Fibroblast of lung (primary cell): ENCODE measurements at regions not wholly inside any gene's neighbourhood (a gene's known extent, or its start where the extent isn't known, plus 50 kb on each side); places are given as distances from the start of the nearest gene placed in this dataset.

Source experiments
- DNase-seq, 2 donors: peaks; one replicate each; pipeline versions ENCODE4 v3.0.0 to v3.0.0-alpha.2; 2010; ENCODE audit warnings: low read depth in 2 of 2
- H2AFZ ChIP-seq: 2 replicates; pipeline ENCODE4 v1.5.1; 2012; ENCODE audit warnings: low read length, control low read depth, inconsistent platforms
- H3K27ac ChIP-seq: 2 replicates; pipeline ENCODE4 v1.5.1; 2011; ENCODE audit warnings: low read length, control low read depth; ENCODE audit not compliant: insufficient read depth
- H3K27me3 ChIP-seq: 2 replicates; pipeline ENCODE4 v1.5.1; 2011; ENCODE audit warnings: mild to moderate bottlenecking, low read length; ENCODE audit not compliant: control insufficient read depth, insufficient read depth
- H3K36me3 ChIP-seq: 2 replicates; pipeline ENCODE4 v1.5.1; 2011; ENCODE audit warnings: low read length; ENCODE audit not compliant: control insufficient read depth, insufficient read depth
- H3K4me1 ChIP-seq: 2 replicates; pipeline ENCODE4 v1.5.1; 2011; ENCODE audit warnings: low read length; ENCODE audit not compliant: control insufficient read depth, insufficient read depth; ENCODE audit errors: extremely low read depth
- H3K4me2 ChIP-seq: 2 replicates; pipeline ENCODE4 v1.5.1; 2011; ENCODE audit warnings: low read length, control low read depth; ENCODE audit not compliant: insufficient read depth; ENCODE audit errors: extremely low read depth
- H3K4me3 ChIP-seq, 4 experiments: fragments of 200-600 bp in 1 of 4; sonication (generic) in 1 of 4; replicated peaks in 1 of 4; 2 replicates each; pipeline ENCODE4 v1.5.1; 2011 to 2016; ENCODE audit warnings: low read length in 4 of 4, low read depth in 3 of 4, mild to moderate bottlenecking in 3 of 4, control low read depth in 2 of 4, inconsistent platforms in 1 of 4, mixed read lengths in 1 of 4; ENCODE audit not compliant: insufficient read depth in 1 of 4; ENCODE audit errors: control extremely low read depth in 1 of 4
- H3K79me2 ChIP-seq: 2 replicates; pipeline ENCODE4 v1.5.1; 2012; ENCODE audit warnings: mild to moderate bottlenecking, low read length, inconsistent platforms; ENCODE audit not compliant: control insufficient read depth, insufficient read depth
- H3K9ac ChIP-seq: 2 replicates; pipeline ENCODE4 v1.5.1; 2011; ENCODE audit warnings: mild to moderate bottlenecking, low read length, control low read depth; ENCODE audit not compliant: insufficient read depth
- H3K9me3 ChIP-seq: 2 replicates; pipeline ENCODE4 v1.5.1; 2012; ENCODE audit warnings: low read depth, low read length; ENCODE audit not compliant: control insufficient read depth, insufficient read depth
- H4K20me1 ChIP-seq: 2 replicates; pipeline ENCODE4 v1.5.1; 2011; ENCODE audit warnings: low read length; ENCODE audit not compliant: control insufficient read depth, insufficient read depth; ENCODE audit errors: extremely low read depth
- CTCF ChIP-seq, 2 donors: IDR thresholded peaks in 1 of 2; conservative IDR thresholded peaks in 1 of 2; 1 replicate in 1 of 2; 2 replicates in 1 of 2; pipeline ENCODE4 v1.5.1; 2011 to 2012; ENCODE audit warnings: low read length in 2 of 2, control low read depth in 1 of 2, inconsistent platforms in 1 of 2, low read depth in 1 of 2, mild to moderate bottlenecking in 1 of 2
- EZH2 ChIP-seq: IDR thresholded peaks from 2 replicates; pipeline ENCODE4 v1.5.1; 2012; ENCODE audit warnings: low read length, control low read depth, mild to moderate bottlenecking; ENCODE audit errors: missing control alignments

GRCh38 chr1:50271337-50271736 is 151.9 kb downstream of the DMRTA2 start:
- no peaks in the 10 kb centered on the region for H3K27me3 ChIP-seq
- H3K4me2 ChIP-seq: no peak overlapping the region
- no peaks in the 10 kb centered on the region for H3K4me1 ChIP-seq
- H4K20me1 ChIP-seq: no peaks in the 10 kb centered on the region
- no peaks in the 10 kb centered on the region for H3K9me3 ChIP-seq
- H2AFZ ChIP-seq: no peak overlapping the region
- no peak for TF ChIP-seq EZH2
- no peak for TF ChIP-seq CTCF (conservative IDR thresholded peaks at IDR 0.05 in 1 of 2, IDR thresholded peaks at IDR 0.05 in 1 of 2; ENCODE audit: low read depth in 1 of 2, low read length in 2 of 2)
- no peak overlapping the region for H3K9ac ChIP-seq
- H3K36me3 ChIP-seq: no peaks in the 10 kb centered on the region
- no peaks in the 10 kb centered on the region for H3K79me2 ChIP-seq
- no peak overlapping the region for H3K27ac ChIP-seq
- DNase-seq: no peak
- no peak overlapping the region for H3K4me3 ChIP-seq

- Histone ChIP-seq H3K27me3 (no peaks in the 10 kb centered on the region), H3K9ac (no peak overlapping the region), H3K4me1 (no peaks in the 10 kb centered on the region), H4K20me1 (no peaks in the 10 kb centered on the region), H3K9me3 (no peaks in the 10 kb centered on the region), H3K4me2 (no peak overlapping the region), H2AFZ (no peak overlapping the region), H3K36me3 (no peaks in the 10 kb centered on the region), H3K79me2 (no peaks in the 10 kb centered on the region), H3K27ac (no peak overlapping the region), H3K4me3 (no peak overlapping the region)
- no peak for DNase-seq
- TF ChIP-seq EZH2 (no peak), CTCF (conservative IDR thresholded peaks at IDR 0.05 in 1 of 2, IDR thresholded peaks at IDR 0.05 in 1 of 2; ENCODE audit: low read depth in 1 of 2, low read length in 2 of 2) (no peak)
These were observed 152.3 kb downstream of the DMRTA2 start for GRCh38 chr1:50270926-50271325.

- no peak overlapping the region for H3K4me2 ChIP-seq
- H3K9ac ChIP-seq: no peak overlapping the region
- H3K27me3 ChIP-seq: no peaks in the 10 kb centered on the region
- no peaks in the 10 kb centered on the region for H3K9me3 ChIP-seq
- H2AFZ ChIP-seq: no peak overlapping the region
- H3K4me3 ChIP-seq: no peak overlapping the region
- H3K4me1 ChIP-seq: no peaks in the 10 kb centered on the region
- no peaks in the 10 kb centered on the region for H4K20me1 ChIP-seq
- no peaks in the 10 kb centered on the region for H3K79me2 ChIP-seq
- no peak overlapping the region for H3K27ac ChIP-seq
- no peaks in the 10 kb centered on the region for H3K36me3 ChIP-seq
- no peak for DNase-seq
- TF ChIP-seq CTCF (conservative IDR thresholded peaks at IDR 0.05 in 1 of 2, IDR thresholded peaks at IDR 0.05 in 1 of 2; ENCODE audit: low read depth in 1 of 2, low read length in 2 of 2): no peak
- no peak for TF ChIP-seq EZH2
These were observed 155.2 kb downstream of the DMRTA2 start for GRCh38 chr1:50268049-50268448.
